ENCODE measurements at regions not wholly inside any gene's neighbourhood (a gene's known extent, or its start where the extent isn't known, plus 50 kb on each side); places are given as distances from the start of the nearest gene placed in this dataset.

GRCh38 chr12:24535334-24536069 is 413.4 kb downstream of the BCAT1 start:
- H3K4me3 ChIP-seq (ENCODE audit: low read length) = no peak overlapping the region
- DNase-seq (ENCODE audit: low read depth) = no peak
- no peak for TF ChIP-seq CTCF (conservative IDR thresholded peaks at IDR 0.05; ENCODE audit: low read depth, low read length)

DNA sequence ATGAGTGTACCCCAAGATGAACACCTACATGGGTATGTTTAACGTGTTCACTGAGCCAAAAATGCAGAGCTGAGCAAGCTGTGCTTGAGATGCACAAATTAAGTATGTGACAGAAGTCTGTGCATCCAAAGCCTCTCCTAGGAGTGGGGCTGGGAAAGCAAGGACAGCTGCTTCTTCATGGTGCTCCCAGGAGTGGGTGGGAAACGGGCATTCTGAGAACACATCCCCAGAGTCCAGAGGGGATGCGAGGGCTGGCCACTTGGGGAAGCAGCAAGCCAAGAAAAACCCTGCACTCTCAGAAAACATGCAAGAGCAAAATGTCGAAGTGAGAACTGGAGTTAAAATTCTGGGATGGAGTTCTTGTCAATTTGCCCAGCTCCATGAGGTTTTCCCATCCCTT is 414.3 kb downstream of the BCAT1 start:
- TF ChIP-seq CTCF (conservative IDR thresholded peaks at IDR 0.05; ENCODE audit: low read depth, low read length) = no peak
- DNase-seq (ENCODE audit: low read depth) = no peak
- H3K4me3 ChIP-seq (ENCODE audit: low read length) = no peak overlapping the region

DNA sequence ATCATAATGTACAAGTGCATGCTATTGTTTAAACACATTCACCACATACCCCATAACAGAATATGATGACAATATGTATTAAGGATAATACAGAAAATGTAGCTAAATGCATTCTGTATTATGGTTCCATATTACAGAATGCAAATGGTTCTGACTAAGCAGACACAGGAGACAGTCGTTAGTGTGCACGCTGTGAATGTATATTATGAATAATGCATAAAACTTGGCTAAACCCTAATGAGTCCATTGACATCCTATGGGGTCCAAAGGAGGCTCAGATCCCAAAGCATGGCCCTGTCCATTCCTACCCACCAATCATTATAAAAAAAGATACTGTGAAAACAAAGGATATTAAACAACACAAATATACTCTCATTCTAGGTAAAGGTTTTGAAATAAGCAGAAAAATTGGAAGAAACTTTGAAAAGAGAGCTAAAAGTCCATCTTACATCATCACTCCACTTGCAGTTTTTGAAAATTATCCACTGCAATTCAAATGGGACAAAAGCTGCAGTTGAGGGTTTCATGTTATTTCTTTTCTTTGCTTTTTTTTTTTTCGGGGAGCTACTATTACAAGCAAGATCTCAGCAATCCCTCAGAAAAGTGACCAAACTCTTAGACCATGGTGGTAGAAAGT is 415.1 kb downstream of the BCAT1 start:
- DNase-seq (ENCODE audit: low read depth) = no peak
- H3K4me3 ChIP-seq (ENCODE audit: low read length) = no peak overlapping the region
- no peak for TF ChIP-seq CTCF (conservative IDR thresholded peaks at IDR 0.05; ENCODE audit: low read depth, low read length)

DNA sequence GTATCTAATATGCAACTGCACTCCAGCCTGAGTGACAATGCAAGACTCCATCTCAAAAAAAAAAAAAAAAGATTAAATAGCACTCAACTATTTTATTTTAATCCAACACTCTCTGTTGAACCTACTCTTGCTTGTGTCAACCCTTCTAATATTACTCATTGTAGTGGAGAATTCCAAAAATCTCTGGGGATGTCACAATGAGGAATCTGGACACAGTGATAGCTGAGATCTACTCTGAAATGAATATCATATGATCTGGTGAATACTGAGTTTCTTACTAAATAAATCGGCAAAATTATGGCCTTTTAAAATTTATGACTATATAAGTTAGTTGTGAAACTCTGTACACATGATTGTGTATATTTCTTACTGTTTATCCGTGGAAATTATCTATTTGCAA is 418.2 kb downstream of the BCAT1 start:
- TF ChIP-seq CTCF (conservative IDR thresholded peaks at IDR 0.05; ENCODE audit: low read depth, low read length) = no peak
- no peak for DNase-seq (ENCODE audit: low read depth)
- no peak overlapping the region for H3K4me3 ChIP-seq (ENCODE audit: low read length)

DNA sequence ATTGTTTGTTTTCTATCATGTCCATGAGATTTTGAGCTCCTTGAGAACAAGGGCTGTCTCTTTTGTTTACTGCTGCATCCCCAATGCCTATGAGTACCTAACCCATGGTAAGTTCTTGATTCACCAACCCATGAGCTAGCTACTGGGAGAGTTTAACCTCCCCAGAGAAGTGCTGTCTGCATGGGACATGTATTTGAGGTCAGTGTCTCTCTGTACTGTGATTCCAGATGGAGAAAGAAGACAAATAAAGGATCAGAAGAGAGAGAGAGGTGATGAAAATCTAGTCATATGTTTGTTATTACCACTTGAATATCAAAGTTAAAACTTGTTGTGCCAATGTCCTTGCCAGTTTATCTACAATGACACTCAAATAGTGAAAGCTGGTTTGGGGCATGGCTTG is 421.8 kb downstream of the BCAT1 start:
- no peak for TF ChIP-seq CTCF (conservative IDR thresholded peaks at IDR 0.05; ENCODE audit: low read depth, low read length)
- no peak for DNase-seq (ENCODE audit: low read depth)

DNA sequence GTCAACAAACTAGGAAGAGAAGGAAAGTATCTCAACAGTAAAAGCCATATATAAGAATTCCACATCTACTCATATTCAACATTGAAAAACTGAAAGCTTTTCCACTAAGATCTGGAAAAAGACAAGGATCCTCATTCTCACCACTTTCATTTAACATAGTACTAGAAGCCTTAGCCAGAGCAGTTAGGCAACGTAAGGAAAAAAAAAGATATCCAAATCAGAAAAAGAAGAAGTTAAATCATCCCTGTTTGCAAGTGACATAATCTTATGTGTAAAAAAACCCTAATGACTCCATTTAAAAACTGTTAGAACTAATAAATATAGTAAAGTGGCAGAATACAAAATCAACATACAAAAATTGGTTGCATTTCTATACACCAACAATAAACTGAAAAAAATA is 426.2 kb downstream of the BCAT1 start:
- DNase-seq (ENCODE audit: low read depth) = no peak
- TF ChIP-seq CTCF (conservative IDR thresholded peaks at IDR 0.05; ENCODE audit: low read depth, low read length) = no peak
- H3K4me3 ChIP-seq (ENCODE audit: low read length) = no peak overlapping the region

More for the DNA sequence above, 421.8 kb downstream of the BCAT1 start:
- no peak overlapping the region for H3K4me3 ChIP-seq (ENCODE audit: low read length)

- no peak for TF ChIP-seq CTCF (conservative IDR thresholded peaks at IDR 0.05; ENCODE audit: low read depth, low read length)
- no peak for DNase-seq (ENCODE audit: low read depth)
Observed at GRCh38 chr12:24519759-24520158, 429.1 kb downstream of the BCAT1 start.

More at GRCh38 chr12:24519759-24520158, 429.1 kb downstream of the BCAT1 start:
- no peak overlapping the region for H3K4me3 ChIP-seq (ENCODE audit: low read length)
